Activated CD4-positive, alpha-beta T cell treated with anti-CD3 and anti-CD28 coated beads, Interleukin-2, amount 10 ng/mL, durations not matched to agents 7 days and 5 days (primary cell): ENCODE measurements at regions not wholly inside any gene's neighbourhood (a gene's known extent, or its start where the extent isn't known, plus 50 kb on each side); places are given as distances from the start of the nearest gene placed in this dataset.
"Not testable (repeated sequence)": the region's sequence is repeated elsewhere in the genome, so short reads cannot be mapped to it uniquely, and the experiment has no call there.

Source experiments
- CTCF ChIA-PET: fragments of 350-600 bp; sonication (Branson Sonifier 250); formaldehyde crosslinking; loops from one replicate; lab custom pipeline; 2021; ENCODE audit warnings: antibody characterized with exemption; lab: Charles Lee
- POLR2A ChIA-PET: fragments of 350-600 bp; sonication (Branson Sonifier 250); formaldehyde crosslinking; loops from one replicate; lab custom pipeline; 2021; ENCODE audit warnings: antibody characterized with exemption; lab: Charles Lee
- DNase-seq: peaks from one replicate; pipeline ENCODE4 v3.0.0-alpha.2; 2020
- H3K27ac Mint-ChIP-seq: one replicate; pipeline ENCODE4 v1.8.0; 2021; ENCODE audit warnings: mild to moderate bottlenecking, moderate library complexity, mixed read lengths
- H3K27me3 Mint-ChIP-seq: one replicate; pipeline ENCODE4 v1.8.0; 2021; ENCODE audit warnings: mixed read lengths
- H3K36me3 Mint-ChIP-seq: one replicate; pipeline ENCODE4 v1.8.0; 2021; ENCODE audit warnings: low read depth, mixed read lengths
- H3K4me1 Mint-ChIP-seq: one replicate; pipeline ENCODE4 v1.8.0; 2021; ENCODE audit warnings: mixed read lengths
- H3K4me3 Mint-ChIP-seq: one replicate; pipeline ENCODE4 v1.8.0; 2021; ENCODE audit warnings: mild to moderate bottlenecking, moderate library complexity, mixed read lengths
- H3K9me3 Mint-ChIP-seq: one replicate; pipeline ENCODE4 v1.8.0; 2021; ENCODE audit warnings: mixed read lengths

DNA sequence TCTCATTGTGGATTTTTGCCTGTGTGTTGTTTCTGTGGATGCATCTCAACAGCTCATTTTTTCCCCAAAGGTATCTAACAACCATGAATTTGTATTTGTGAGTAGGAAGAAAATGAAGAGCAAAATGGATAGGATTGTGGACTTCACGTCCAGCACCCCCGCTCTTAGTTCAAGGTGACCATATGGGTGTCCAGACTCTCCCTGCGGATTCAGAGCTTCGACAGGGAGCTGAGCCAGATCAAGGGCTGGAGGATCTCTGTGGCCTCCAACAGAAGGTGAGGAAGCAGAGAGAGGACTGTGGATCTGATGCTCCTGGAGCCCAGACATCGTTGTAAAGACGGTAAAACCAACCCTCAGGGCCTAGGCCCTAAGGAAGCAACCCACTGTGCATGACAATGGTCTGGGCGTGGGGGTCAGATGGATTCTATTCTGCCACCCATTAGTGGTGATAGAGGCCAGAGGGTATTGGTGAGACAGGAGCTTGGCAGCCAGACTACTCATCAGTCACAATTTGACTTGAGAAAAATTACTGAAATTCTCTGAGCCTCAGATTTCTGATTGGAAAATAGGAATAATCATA is 659.7 kb upstream of the TMEM132C start:
- Mint-ChIP-seq H3K27ac (no peak overlapping the region), H3K4me1 (no peaks in the 10 kb centered on the region), H3K36me3 (no peaks in the 10 kb centered on the region), H3K4me3 (no peak overlapping the region), H3K27me3 (no peaks in the 10 kb centered on the region), H3K9me3 (peaks cover 7% of the 10 kb centered on the region)
- CTCF ChIA-PET = no interaction called here
- POLR2A ChIA-PET = no interaction called here
- no peak for DNase-seq

GRCh38 chr12:127608359-127608758 is 658.6 kb upstream of the TMEM132C start:
- H3K9me3 Mint-ChIP-seq, POLR2A ChIA-PET, DNase-seq, H3K36me3 Mint-ChIP-seq, CTCF ChIA-PET, H3K27me3 Mint-ChIP-seq, H3K27ac Mint-ChIP-seq, H3K4me1 Mint-ChIP-seq, H3K4me3 Mint-ChIP-seq: not testable (repeated sequence)

GRCh38 chr12:127613056-127613455 is 653.9 kb upstream of the TMEM132C start:
- CTCF ChIA-PET = no interaction called here
- DNase-seq = no peak
- Mint-ChIP-seq H3K36me3 (no peaks in the 10 kb centered on the region), H3K27ac (no peak overlapping the region), H3K9me3 (peaks cover 2% of the 10 kb centered on the region), H3K4me3 (no peak overlapping the region), H3K4me1 (no peaks in the 10 kb centered on the region), H3K27me3 (no peaks in the 10 kb centered on the region)
- POLR2A ChIA-PET = no interaction called here

DNA sequence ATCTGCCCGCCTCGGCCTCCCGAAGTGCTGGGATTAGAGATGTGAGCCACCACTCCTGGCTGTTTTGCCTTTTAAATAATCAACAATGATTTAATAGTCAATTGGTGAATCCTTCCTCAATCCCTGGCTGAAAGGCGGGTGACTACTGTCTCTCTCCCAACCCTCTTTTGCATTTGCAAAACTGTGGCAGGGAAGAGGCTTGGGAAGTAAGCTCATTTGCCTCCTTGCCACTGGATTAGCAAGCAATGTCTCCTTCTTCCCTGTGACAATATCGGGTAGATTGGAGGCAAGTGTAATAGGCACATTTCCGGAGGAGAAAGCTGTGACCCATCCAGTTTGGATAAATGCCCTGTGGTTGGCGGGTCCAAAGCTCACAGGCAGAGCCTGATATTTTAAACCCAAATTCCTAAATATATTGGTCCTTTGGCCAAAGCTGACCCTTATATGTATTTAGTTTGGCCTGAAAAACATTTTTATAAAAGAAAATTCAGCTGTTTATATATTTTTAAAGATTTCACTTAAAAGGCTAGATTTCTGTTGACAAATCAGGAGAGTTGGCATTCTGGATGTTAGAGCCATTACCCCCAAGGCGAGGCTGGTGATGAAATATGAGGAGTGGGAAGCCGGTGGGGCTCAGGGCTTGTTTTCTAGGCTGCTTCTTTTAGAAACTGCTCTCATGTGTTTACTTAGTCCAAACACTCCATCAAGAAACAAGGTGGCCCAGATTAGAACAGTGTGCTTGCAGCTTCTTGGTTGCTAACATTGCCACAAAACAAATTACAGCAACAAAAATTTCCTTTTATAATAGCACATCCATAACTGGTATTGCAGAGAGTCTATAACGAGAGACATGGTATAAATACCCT is 646.9 kb upstream of the TMEM132C start:
- ChIA-PET POLR2A (no interaction called here), CTCF (interaction anchor here (1.0 kb wide), 1 partner anchor 21 kb away, joined by 3 read pairs; no protein-coding TSS in a partner anchor)
- Mint-ChIP-seq H3K9me3 (peaks cover 5% of the 10 kb centered on the region), H3K4me1 (no peaks in the 10 kb centered on the region), H3K27ac (no peak overlapping the region), H3K36me3 (no peaks in the 10 kb centered on the region), H3K4me3 (no peak overlapping the region), H3K27me3 (no peaks in the 10 kb centered on the region)
- no peak for DNase-seq

GRCh38 chr12:127620735-127621355 is 646.1 kb upstream of the TMEM132C start:
- Mint-ChIP-seq H3K9me3 (peaks cover 5% of the 10 kb centered on the region), H3K4me3 (no peak overlapping the region), H3K4me1 (no peaks in the 10 kb centered on the region), H3K27me3 (no peaks in the 10 kb centered on the region), H3K36me3 (no peaks in the 10 kb centered on the region), H3K27ac (no peak overlapping the region)
- DNase-seq = no peak
- ChIA-PET POLR2A (no interaction called here), CTCF (interaction anchor here (1.0 kb wide), 1 partner anchor 22 kb away, joined by 3 read pairs; no protein-coding TSS in a partner anchor)

DNA sequence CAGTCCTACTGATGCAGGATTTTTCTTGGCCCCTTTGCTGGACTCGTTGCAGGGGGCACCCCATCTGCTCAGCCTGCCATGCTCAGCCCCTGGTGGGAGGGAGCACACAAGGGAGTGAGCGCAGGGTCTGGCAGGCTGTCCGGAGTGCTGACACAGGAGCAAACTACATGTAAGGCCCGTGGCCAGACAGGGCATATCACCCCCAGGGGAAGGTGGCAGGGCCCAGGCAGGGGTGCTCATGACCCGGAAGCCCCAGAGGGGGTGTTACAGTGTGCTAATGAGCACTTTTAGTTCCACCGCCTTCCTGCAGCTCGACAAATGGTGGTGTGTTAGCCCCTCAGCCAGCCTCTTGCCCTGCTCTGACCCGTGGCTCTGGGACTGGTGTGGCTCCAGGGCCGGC is 645.6 kb upstream of the TMEM132C start:
- DNase-seq = no peak
- no peaks in the 10 kb centered on the region for H3K36me3 Mint-ChIP-seq
- H3K4me1 Mint-ChIP-seq = no peaks in the 10 kb centered on the region
- H3K4me3 Mint-ChIP-seq = no peak overlapping the region
- H3K9me3 Mint-ChIP-seq = peaks cover 5% of the 10 kb centered on the region
- ChIA-PET CTCF (no interaction called here), POLR2A (no interaction called here)
- no peaks in the 10 kb centered on the region for H3K27me3 Mint-ChIP-seq
- no peak overlapping the region for H3K27ac Mint-ChIP-seq

GRCh38 chr12:127623362-127623761 is 643.6 kb upstream of the TMEM132C start:
- Mint-ChIP-seq H3K27ac (no peak overlapping the region), H3K9me3 (peaks cover 3% of the 10 kb centered on the region), H3K4me1 (no peaks in the 10 kb centered on the region), H3K36me3 (no peaks in the 10 kb centered on the region), H3K27me3 (no peaks in the 10 kb centered on the region), H3K4me3 (no peak overlapping the region)
- ChIA-PET POLR2A (no interaction called here), CTCF (no interaction called here)
- no peak for DNase-seq

GRCh38 chr12:127625176-127625771 is 641.7 kb upstream of the TMEM132C start:
- H3K4me1 Mint-ChIP-seq = no peaks in the 10 kb centered on the region

GRCh38 chr12:127628645-127629044 is 638.3 kb upstream of the TMEM132C start:
- Mint-ChIP-seq H3K36me3 (no peaks in the 10 kb centered on the region), H3K4me3 (no peak overlapping the region), H3K9me3 (peaks cover 5% of the 10 kb centered on the region), H3K4me1 (no peaks in the 10 kb centered on the region), H3K27ac (no peak overlapping the region), H3K27me3 (no peaks in the 10 kb centered on the region)
- ChIA-PET CTCF (no interaction called here), POLR2A (interaction anchor here (0.9 kb wide), 1 partner anchor 696 kb away, joined by 9 read pairs; no protein-coding TSS in a partner anchor)
- DNase-seq = no peak

More at GRCh38 chr12:127625176-127625771, 641.7 kb upstream of the TMEM132C start:
- H3K27me3 Mint-ChIP-seq = no peaks in the 10 kb centered on the region
- H3K4me3 Mint-ChIP-seq = no peak overlapping the region
- peaks cover 3% of the 10 kb centered on the region for H3K9me3 Mint-ChIP-seq
- ChIA-PET CTCF (no interaction called here), POLR2A (no interaction called here)
- no peak for DNase-seq
- no peak overlapping the region for H3K27ac Mint-ChIP-seq
- no peaks in the 10 kb centered on the region for H3K36me3 Mint-ChIP-seq

GRCh38 chr12:127629066-127629820 is 637.7 kb upstream of the TMEM132C start:
- CTCF ChIA-PET = no interaction called here
- POLR2A ChIA-PET = interaction anchor here (0.9 kb wide), 1 partner anchor 697 kb away, joined by 9 read pairs; no protein-coding TSS in a partner anchor
- DNase-seq = no peak
- H3K27me3 Mint-ChIP-seq = no peaks in the 10 kb centered on the region
- no peaks in the 10 kb centered on the region for H3K36me3 Mint-ChIP-seq
- no peak overlapping the region for H3K27ac Mint-ChIP-seq
- peaks cover 5% of the 10 kb centered on the region for H3K9me3 Mint-ChIP-seq
- no peaks in the 10 kb centered on the region for H3K4me1 Mint-ChIP-seq
- no peak overlapping the region for H3K4me3 Mint-ChIP-seq

GRCh38 chr12:127632461-127632860 is 634.5 kb upstream of the TMEM132C start:
- H3K4me3 Mint-ChIP-seq = no peak overlapping the region
- H3K27me3 Mint-ChIP-seq = no peaks in the 10 kb centered on the region
- POLR2A ChIA-PET = no interaction called here
- no peaks in the 10 kb centered on the region for H3K4me1 Mint-ChIP-seq
- CTCF ChIA-PET = no interaction called here
- H3K36me3 Mint-ChIP-seq = no peaks in the 10 kb centered on the region
- H3K9me3 Mint-ChIP-seq = peaks cover 3% of the 10 kb centered on the region
- no peak overlapping the region for H3K27ac Mint-ChIP-seq
- no peak for DNase-seq

- Mint-ChIP-seq H3K36me3 (no peaks in the 10 kb centered on the region), H3K27ac (no peak overlapping the region), H3K27me3 (no peaks in the 10 kb centered on the region), H3K4me1 (no peaks in the 10 kb centered on the region), H3K4me3 (no peak overlapping the region), H3K9me3 (peaks cover 3% of the 10 kb centered on the region)
- ChIA-PET POLR2A (no interaction called here), CTCF (no interaction called here)
- DNase-seq = no peak
Measured at GRCh38 chr12:127635838-127636237, 631.1 kb upstream of the TMEM132C start.
